ENCODE measurements at regions not wholly inside any gene's neighbourhood (a gene's known extent, or its start where the extent isn't known, plus 50 kb on each side); places are given as distances from the start of the nearest gene placed in this dataset.
"Not testable (repeated sequence)": the region's sequence is repeated elsewhere in the genome, so short reads cannot be mapped to it uniquely, and the experiment has no call there.

DNA sequence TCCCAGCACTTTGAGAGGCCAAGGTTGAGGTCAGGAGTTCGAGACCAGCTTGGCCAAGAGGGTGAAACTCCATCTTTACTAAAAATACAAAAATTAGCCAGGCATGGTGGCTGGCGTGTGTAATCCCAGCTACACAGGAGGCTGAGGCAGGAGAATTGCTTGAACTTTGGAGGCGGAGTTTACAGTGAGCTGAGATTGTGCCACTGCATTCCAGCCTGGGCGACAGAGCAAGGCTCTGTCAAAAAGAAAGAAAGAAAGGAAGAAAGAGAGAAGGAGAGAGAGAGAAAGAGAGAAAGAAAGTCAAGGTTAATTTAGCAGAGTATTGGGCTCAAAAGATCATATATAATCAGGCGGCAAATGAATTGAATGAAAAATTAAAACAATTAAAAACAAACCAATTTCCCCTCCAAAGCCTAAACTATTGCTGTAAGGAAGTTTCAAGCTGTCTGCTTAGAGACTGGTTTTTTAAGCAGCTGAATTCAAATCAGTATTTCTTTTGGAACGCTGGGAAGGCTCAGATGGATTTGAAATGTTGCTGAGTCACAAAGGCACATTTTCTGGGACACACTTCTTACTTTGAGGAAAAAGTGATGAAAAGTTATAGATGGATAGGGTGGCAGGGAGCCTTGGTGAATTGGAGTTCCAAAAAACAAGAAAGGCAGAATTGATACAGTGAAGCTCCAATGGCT is 81.3 kb upstream of the BHLHE40 start:
- DNase-seq = no peak

DNA sequence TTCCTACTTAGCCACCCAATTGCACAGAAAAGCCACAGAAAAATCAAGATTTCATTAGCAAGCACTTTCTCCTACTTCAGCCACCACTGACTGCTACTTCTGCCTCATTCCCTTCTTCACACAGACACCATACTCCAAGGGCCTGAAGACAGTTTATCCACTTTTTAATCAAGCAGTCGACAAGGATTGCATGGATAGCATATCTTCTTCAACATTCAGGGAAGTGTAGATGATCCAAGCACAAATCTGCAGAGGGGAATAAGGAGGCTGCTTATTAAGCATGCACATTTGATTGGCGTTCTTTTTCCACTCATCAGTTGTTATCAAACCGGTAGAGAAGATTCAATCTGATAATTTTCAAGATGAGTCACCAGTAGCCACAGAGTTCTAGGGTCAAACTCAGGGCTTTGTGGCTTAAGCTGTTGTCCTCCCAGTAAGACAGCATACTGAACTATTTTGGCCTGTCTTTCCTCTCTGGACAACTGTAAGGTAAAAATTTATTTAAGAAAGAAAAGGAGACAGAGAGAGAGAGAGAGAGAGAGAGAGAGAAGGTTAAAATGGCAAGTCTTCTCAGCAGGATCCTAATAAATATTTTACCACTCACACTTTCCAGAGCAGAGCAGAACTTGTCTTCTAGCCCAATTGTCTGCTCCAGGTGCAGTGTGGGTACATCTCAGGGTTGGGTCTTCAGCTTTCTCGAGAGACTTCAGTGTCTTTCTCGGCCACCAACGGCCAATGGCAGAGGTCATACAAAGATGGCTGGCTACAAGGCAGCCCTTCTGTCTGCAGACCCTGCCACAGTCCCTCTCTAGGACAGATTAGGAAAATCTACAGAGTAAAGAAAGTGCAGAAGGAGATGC is 80.6 kb upstream of the BHLHE40 start:
- no peak for DNase-seq

DNA sequence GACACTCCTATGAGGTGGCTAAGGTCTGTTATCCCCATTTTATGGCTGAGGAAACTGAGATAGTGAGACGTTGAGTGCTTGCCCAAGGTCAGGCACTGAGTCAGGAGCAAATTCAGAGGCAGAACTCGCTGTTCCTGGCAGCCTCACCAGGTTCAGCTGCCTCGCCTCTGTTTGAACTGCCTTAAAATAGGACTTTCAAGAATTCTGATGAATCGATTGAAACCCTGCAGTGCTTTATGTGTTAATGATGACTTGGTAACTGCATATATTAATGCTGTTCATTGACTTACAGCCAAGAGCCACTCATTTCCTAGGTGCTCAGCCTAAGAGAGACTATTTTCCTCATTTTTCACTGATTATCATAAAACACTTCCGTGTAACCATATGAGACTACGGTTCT is 79.5 kb upstream of the BHLHE40 start:
- DNase-seq = no peak

DNA sequence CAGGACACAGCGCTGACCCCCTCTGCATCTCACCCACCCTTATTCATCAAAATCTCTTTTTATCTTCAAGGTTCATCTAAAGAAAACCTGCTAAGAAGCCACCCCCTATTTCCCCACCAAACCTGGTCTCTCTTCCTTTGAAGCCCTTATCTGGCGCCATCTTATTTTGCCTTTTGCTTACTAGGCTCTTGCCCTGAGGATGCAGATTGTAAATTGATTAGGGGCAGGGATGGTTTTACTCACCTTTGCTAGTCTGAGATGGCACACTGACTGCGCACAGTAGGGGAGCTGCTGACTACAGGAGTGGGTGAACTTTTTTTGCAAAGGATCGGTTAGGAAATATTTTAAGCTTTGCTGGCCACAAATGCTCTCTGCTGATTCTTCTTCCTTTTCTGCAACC is 78.9 kb upstream of the BHLHE40 start:
- no peak for DNase-seq

DNA sequence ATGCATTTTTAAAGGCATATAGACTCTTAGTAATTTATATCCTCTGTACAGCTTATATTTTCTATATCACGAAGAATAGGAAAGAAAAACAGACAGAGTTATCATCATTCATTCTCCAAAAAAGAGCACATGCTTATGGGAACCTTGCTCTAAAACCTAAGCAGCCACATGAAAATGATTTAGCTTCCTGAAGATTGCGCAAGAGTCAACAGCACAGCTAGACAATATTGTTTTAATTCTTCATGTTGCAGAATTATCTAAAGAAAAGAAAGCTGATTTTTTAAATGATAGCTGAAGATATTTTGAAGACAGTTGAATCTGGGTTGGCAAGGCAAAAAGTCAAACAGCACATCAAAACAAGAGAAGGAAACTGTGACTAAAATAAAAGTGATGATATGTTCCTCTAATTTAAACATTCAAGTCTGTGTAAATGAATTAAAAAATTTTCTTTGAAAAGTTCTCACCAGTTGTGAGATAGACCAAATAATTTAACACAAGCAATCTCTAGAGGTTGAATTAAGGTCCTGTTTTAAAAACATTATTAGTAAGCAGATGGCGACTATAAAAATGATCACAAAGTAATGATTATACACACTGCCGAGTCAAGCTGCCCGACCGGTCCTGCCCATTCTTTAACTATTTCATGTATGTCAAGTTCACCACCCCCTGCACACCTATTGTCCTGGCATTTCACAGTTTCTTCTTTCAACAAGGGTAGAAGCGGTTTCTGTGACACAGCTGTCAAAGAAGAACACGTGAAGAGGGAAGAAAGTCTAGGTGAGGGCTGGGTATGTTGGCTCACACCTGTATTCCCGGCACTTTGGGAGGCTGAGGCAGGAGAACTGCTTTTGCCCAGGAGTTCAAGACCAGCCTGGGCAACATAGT is 74.2 kb upstream of the BHLHE40 start:
- peak; percentile 23 for DNase-seq

DNA sequence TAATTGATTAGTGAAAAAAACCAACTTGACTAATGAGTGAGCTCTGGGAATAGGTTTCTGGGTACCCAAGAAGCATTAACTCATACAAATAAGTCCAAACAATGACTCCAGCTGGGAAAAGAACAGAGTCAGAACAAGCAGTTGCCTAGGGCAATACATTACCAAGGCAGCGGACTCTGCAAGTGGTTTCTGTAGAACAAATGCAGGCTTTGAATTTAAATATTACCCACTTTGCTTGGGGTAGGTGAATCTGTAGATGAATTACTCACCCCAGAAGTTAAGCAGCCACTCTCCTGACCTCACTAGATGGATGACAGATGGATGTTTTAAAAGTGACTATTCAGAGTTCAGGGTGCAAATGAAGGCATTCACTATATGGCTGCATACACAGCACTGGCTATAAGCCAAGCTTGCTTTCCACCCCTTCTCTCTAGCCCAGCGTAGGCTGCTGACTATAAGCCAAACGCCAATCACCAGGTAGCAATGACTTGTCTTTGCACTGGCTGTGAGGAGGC is 73.1 kb upstream of the BHLHE40 start:
- DNase-seq = no peak

DNA sequence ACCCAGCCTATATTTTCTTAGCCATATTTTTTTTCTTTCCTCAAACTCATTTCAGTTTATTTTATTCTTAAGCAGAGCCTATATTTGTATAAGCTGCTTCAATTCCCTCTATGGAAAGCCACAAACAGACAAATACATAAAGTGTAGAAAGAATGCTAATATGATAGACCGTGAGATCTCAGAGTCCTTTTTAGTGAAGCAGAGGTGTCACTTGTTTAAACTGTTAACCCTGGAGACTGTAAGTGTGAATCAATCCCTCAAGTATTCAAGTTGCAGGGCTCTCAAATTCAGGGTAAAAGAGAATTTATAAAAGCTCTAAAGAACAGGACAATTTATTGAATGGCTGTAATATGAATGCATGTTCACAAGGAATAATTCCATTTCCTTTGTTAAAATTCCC is 72.2 kb upstream of the BHLHE40 start:
- DNase-seq = no peak

DNA sequence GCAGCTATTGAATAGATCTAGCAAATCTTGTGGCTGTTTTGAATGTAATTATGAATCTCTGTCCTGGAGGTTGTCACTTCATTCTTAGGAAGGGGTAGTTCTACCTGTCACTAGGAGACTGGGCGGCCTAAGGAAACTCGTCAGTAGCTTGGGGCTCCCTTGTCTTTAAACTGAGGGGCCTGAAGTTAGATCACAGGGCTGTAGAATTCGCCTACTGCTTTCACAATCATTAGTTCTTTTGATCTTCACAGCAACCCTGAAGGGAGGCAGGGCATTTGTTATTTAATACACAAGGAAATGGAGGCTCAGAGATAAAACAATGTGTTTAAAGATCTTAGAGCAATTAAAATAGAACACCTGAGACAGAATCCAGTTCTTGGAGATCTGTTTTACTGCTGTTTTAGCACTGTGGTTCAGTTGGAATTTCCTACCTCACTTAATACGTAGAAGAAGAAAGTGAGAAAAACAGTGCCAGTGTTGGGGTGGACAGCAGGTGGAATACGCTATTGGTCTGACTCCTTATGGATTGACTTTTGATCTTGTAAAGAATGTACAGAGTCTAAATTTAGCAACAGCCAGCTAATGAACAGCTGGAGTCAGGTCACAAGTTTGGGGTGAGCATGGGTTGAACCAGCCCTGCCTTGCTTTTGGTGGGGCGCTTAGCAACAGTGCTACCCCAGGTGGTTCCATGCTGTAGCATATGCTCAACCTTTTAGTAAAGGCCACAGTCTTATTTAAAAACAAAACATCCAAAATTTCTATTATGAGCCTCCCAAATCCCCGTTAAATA is 71.4 kb upstream of the BHLHE40 start:
- peak; percentile 17 for DNase-seq

DNA sequence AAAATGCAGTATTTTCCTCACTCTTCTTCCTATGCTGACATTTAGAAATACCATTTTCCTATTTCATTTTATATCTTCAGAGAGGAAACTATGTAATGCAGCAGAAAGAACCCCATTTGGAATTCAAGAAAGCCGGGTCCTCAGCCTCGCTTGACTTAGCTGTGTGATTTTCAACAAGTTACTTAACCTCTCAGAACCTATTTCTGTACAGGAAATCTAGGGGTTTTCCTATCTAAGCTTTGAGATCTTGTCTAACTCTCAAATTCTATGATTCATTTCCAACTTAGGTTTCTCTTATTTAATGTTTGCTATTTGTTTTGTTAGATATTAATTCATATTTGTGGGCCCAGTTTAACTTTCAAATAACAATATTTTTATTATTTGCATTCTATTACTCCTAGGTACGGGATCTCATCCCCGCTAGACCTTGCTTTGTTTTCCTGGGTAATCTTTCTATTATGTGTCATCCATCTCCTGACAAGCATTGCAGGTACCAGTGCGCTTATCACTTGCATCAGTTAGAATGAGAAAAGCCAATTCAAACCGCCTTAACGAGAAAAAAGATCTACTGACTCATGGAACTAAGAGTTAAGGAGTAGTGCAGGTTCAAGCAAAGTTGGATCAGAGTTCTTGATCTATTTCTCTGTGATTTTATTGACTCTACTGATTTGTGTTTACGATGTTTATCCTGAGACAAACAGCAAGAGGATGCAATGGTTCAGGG is 70.6 kb upstream of the BHLHE40 start:
- DNase-seq = peak; percentile 24

DNA sequence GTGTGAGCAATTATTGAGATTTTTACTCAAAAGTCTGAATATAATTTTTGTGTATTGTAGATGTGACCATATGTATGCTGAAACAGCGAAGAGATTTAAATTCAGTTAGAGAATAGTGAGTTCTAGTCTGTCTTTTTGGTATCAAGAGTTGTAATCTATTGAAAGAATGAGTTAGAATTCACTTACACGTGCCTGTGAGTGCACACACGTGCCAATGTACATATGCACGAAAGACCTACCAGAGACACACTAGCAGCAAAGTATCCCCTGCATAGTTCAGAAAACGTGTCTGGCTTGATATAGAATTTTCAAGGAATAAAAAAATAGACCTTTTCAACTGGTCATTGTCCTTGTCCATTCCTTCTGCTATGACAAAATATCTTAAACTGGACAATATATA is 64.8 kb upstream of the BHLHE40 start:
- no peak for DNase-seq

DNA sequence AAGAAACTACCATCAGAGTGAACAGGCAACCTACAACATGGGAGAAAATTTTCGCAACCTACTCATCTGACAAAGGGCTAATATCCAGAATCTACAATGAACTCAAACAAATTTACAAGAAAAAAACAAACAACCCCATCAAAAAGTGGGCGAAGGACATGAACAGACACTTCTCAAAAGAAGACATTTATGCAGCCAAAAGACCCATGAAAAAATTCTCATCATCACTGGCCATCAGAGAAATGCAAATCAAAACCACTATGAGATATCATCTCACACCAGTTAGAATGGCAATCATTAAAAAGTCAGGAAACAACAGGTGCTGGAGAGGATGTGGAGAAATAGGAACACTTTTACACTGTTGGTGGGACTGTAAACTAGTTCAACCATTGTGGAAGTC is 57.6 kb upstream of the BHLHE40 start:
- DNase-seq = not testable (repeated sequence)

DNA sequence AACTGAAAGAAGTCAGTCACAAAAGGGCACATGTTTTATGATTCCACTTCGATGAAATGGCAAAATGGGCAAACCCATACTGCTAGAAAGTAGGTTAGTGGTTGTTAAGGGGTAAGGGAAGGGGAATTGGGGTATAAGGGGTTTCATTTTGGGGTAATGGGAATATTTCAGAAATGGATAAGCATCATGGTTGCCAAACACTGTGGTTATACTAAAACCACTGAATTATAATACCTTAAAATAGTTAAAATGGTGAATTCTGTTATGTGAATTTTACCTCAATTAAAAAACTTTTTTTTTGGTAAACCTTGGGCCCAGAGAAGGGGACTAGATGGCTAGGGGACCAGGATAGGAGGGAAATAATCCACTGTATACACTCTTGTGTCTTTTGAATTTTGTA is 52.3 kb upstream of the BHLHE40 start:
- DNase-seq = no peak

DNA sequence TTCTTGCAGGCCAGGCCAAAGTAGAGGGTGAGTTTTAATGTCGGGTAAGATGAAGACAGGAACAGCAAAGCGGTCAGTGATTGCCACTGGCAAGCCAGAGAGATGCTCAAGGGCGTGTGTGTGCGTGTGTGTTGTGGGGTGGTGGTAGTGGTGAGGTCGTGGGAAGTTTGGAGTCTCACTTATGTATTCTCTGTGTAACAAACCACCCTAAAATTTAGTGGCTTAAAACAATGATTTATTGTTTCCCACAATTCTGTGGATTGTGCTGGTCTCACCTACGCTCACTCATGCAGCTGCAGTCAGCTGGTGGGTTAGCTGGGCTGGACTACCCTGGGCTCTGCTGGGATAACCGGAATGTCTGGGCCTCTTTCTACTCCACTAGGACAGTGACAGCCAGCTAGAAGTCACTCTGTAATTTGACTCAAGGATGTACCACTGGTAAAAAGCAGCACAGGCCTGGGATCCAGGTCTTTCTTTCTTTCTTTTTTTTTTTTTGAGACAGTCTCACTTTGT is 50.9 kb upstream of the BHLHE40 start:
- no peak for DNase-seq
